ENCODE measurements at regions not wholly inside any gene's neighbourhood (a gene's known extent, or its start where the extent isn't known, plus 50 kb on each side); places are given as distances from the start of the nearest gene placed in this dataset.
"Not testable (repeated sequence)": the region's sequence is repeated elsewhere in the genome, so short reads cannot be mapped to it uniquely, and the experiment has no call there.

GRCh38 chr2:747762-748351 lies 70.7 kb upstream of the TMEM18 start:
- Mint-ChIP-seq H3K4me3 (no peak overlapping the region), H3K27ac (no peak overlapping the region), H3K36me3 (peaks cover 4% of the 10 kb centered on the region)

GRCh38 chr2:746697-747096 lies 69.5 kb upstream of the TMEM18 start:
- no peak overlapping the region for H3K4me3 Mint-ChIP-seq
- H3K4me1 Mint-ChIP-seq, result no peaks in the 10 kb centered on the region
- peaks cover 17% of the 10 kb centered on the region for H3K27me3 Mint-ChIP-seq
- no peak for ATAC-seq (ENCODE audit: low read depth)
- peaks cover 13% of the 10 kb centered on the region for H3K9me3 Mint-ChIP-seq
- H3K27ac Mint-ChIP-seq, result no peak overlapping the region
- DNase-seq (ENCODE audit: low spot score in 2 of 2), result no peak
- H3K36me3 Mint-ChIP-seq, result peaks cover 4% of the 10 kb centered on the region

More at GRCh38 chr2:747762-748351, 70.7 kb upstream of the TMEM18 start:
- ATAC-seq (ENCODE audit: low read depth), result no peak
- DNase-seq (ENCODE audit: low spot score in 2 of 2), result no peak
- H3K9me3 Mint-ChIP-seq, result peaks cover 13% of the 10 kb centered on the region
- peaks cover 19% of the 10 kb centered on the region for H3K27me3 Mint-ChIP-seq
- H3K4me1 Mint-ChIP-seq, result no peaks in the 10 kb centered on the region

DNA sequence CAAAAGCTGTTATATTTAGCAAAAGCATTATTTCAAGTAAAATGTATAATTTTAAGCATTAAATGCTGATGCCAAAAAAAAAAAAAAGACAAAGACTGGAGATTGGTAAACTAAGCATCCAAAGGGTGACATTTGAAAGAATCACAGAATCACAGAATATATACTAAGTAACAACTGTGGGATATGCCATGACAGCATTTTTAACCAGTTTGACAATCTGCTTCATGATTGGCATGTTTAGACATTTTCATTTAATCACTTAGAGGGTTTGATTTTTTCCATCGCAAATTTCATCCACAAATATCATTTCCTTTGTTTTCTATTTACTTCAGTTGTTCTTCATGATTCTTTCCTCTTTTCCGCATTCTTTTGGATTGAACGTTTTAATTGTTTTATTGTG lies 66.9 kb upstream of the TMEM18 start:
- H3K36me3 Mint-ChIP-seq, result peaks cover 4% of the 10 kb centered on the region
- H3K27me3 Mint-ChIP-seq, result peaks cover 16% of the 10 kb centered on the region
- H3K9me3 Mint-ChIP-seq, result peaks cover 13% of the 10 kb centered on the region
- H3K27ac Mint-ChIP-seq, result no peak overlapping the region
- H3K4me1 Mint-ChIP-seq, result peaks cover 12% of the 10 kb centered on the region
- ATAC-seq (ENCODE audit: low read depth), result no peak
- DNase-seq (ENCODE audit: low spot score in 2 of 2), result no peak
- H3K4me3 Mint-ChIP-seq, result no peak overlapping the region

DNA sequence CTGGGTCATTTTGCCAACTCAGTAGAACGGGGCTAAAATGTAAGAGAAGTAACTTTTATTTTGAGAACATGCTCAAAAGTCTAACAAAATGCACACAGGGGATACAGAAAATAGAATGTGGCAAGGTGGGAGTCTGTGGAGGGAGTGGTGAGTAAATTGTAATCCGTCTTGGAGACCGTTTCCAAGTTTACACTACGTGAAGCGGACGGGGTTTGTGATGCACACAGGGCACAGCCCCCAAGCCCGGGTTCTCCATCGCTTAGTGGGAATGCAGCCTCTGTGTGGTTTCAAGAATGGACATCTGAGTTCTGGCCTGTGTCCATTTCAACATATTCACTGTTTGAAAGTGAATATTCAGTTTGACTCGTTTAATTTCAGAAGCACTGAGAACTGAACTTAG lies 65.0 kb upstream of the TMEM18 start:
- Mint-ChIP-seq H3K36me3 (no peaks in the 10 kb centered on the region), H3K4me1 (peaks cover 12% of the 10 kb centered on the region), H3K4me3 (no peak overlapping the region), H3K9me3 (peaks cover 8% of the 10 kb centered on the region), H3K27me3 (peaks cover 11% of the 10 kb centered on the region), H3K27ac (no peak overlapping the region)
- ATAC-seq (ENCODE audit: low read depth), result no peak
- no peak for DNase-seq (ENCODE audit: low spot score in 2 of 2)

- Mint-ChIP-seq H3K27ac (no peak overlapping the region), H3K9me3 (peaks cover 8% of the 10 kb centered on the region), H3K36me3 (no peaks in the 10 kb centered on the region), H3K4me1 (peaks cover 12% of the 10 kb centered on the region), H3K4me3 (no peak overlapping the region), H3K27me3 (peaks cover 6% of the 10 kb centered on the region)
- DNase-seq (ENCODE audit: low spot score in 2 of 2), result no peak
- no peak for ATAC-seq (ENCODE audit: low read depth)
Observed at GRCh38 chr2:741195-741496, 63.9 kb upstream of the TMEM18 start.

GRCh38 chr2:740322-741194 lies 63.4 kb upstream of the TMEM18 start:
- H3K27ac Mint-ChIP-seq; ATAC-seq (ENCODE audit: low read depth); DNase-seq (ENCODE audit: low spot score in 2 of 2); H3K9me3 Mint-ChIP-seq; H3K36me3 Mint-ChIP-seq: not testable (repeated sequence)
- Mint-ChIP-seq H3K4me1 (peaks cover 12% of the 10 kb centered on the region), H3K27me3 (peaks cover 10% of the 10 kb centered on the region), H3K4me3 (peak overlapping the region; percentile 86)

DNA sequence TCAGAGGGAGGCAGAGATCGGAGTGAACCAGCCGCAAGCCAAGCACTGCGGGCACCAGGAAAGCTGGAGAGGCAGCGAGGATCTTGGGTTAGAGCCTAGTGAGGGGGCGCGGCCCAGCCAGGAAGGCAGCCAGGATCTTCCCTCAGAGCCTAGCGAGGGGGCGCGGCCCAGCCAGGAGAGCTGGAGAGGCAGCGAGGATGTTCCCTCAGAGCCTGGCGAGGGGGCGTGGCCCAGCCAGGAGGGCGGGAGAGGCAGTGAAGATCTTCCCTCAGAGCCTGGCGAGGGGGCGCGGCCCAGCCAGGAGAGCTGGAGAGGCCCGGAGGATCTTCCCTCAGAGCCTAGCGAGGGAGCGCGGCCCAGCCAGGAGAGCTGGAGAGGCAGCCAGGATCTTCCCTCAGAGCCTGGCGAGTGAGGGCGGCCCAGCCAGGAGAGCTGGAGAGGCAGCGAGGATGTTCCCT lies 62.7 kb upstream of the TMEM18 start:
- Mint-ChIP-seq H3K4me1 (peaks cover 12% of the 10 kb centered on the region), H3K4me3 (peak overlapping the region; percentile 86), H3K27me3 (peaks cover 10% of the 10 kb centered on the region)
- not testable (repeated sequence) for H3K9me3 Mint-ChIP-seq; H3K36me3 Mint-ChIP-seq; DNase-seq (ENCODE audit: low spot score in 2 of 2); ATAC-seq (ENCODE audit: low read depth); H3K27ac Mint-ChIP-seq

DNA sequence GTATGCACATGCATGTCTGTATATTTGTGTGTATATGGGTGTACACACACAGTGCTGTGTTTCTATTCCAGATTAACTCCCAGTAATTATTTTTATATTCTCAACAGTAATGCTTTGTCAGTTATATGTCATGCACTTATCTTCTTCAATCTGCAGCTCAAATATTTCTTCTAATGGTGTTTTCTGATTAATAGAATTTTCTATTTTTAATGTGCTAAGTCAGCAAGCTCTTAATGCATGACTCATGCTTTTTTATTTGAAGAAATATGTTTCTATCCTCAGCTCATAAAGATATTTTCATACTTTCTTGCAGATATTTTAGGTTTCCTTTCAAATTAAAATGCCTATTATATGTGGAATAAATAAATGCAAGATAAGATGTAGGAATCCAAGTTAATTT lies 59.7 kb upstream of the TMEM18 start:
- Mint-ChIP-seq H3K27me3 (peaks cover 11% of the 10 kb centered on the region), H3K9me3 (no peaks in the 10 kb centered on the region), H3K4me1 (peaks cover 12% of the 10 kb centered on the region), H3K36me3 (no peaks in the 10 kb centered on the region), H3K4me3 (no peak overlapping the region), H3K27ac (no peak overlapping the region)
- ATAC-seq (ENCODE audit: low read depth), result no peak
- no peak for DNase-seq (ENCODE audit: low spot score in 2 of 2)

GRCh38 chr2:735670-736218 lies 58.5 kb upstream of the TMEM18 start:
- Mint-ChIP-seq H3K36me3 (no peaks in the 10 kb centered on the region), H3K27ac (no peak overlapping the region), H3K9me3 (no peaks in the 10 kb centered on the region), H3K4me3 (no peak overlapping the region), H3K4me1 (peaks cover 12% of the 10 kb centered on the region), H3K27me3 (peaks cover 11% of the 10 kb centered on the region)
- ATAC-seq (ENCODE audit: low read depth), result peak; percentile 37
- DNase-seq (ENCODE audit: low spot score in 2 of 2), result no peak

- no peak overlapping the region for H3K27ac Mint-ChIP-seq
- H3K4me3 Mint-ChIP-seq, result no peak overlapping the region
- no peak for DNase-seq (ENCODE audit: low spot score in 2 of 2)
- H3K4me1 Mint-ChIP-seq, result peaks cover 3% of the 10 kb centered on the region
- ATAC-seq (ENCODE audit: low read depth), result no peak
- H3K36me3 Mint-ChIP-seq, result no peaks in the 10 kb centered on the region
- no peaks in the 10 kb centered on the region for H3K9me3 Mint-ChIP-seq
- peaks cover 11% of the 10 kb centered on the region for H3K27me3 Mint-ChIP-seq
Observed at GRCh38 chr2:734496-734895, 57.3 kb upstream of the TMEM18 start.

- ATAC-seq (ENCODE audit: low read depth) (no peak), DNase-seq (ENCODE audit: low spot score in 2 of 2) (no peak)
- H3K4me1 Mint-ChIP-seq, result no peaks in the 10 kb centered on the region
- H3K36me3 Mint-ChIP-seq, result no peaks in the 10 kb centered on the region
- no peaks in the 10 kb centered on the region for H3K9me3 Mint-ChIP-seq
- H3K27ac Mint-ChIP-seq, result no peak overlapping the region
- no peak overlapping the region for H3K4me3 Mint-ChIP-seq
- H3K27me3 Mint-ChIP-seq, result peaks cover 12% of the 10 kb centered on the region
Observed at GRCh38 chr2:733495-733894, 56.3 kb upstream of the TMEM18 start.

GRCh38 chr2:733001-733400 lies 55.8 kb upstream of the TMEM18 start:
- Mint-ChIP-seq H3K27me3 (peaks cover 15% of the 10 kb centered on the region), H3K27ac (no peak overlapping the region), H3K36me3 (no peaks in the 10 kb centered on the region), H3K4me1 (no peaks in the 10 kb centered on the region), H3K9me3 (no peaks in the 10 kb centered on the region), H3K4me3 (no peak overlapping the region)
- no peak for DNase-seq (ENCODE audit: low spot score in 2 of 2)
- no peak for ATAC-seq (ENCODE audit: low read depth)

- Mint-ChIP-seq H3K36me3 (no peaks in the 10 kb centered on the region), H3K4me1 (peaks cover 5% of the 10 kb centered on the region), H3K27me3 (peaks cover 16% of the 10 kb centered on the region), H3K27ac (no peak overlapping the region), H3K9me3 (no peaks in the 10 kb centered on the region), H3K4me3 (no peak overlapping the region)
- DNase-seq (ENCODE audit: low spot score in 2 of 2), result no peak
- ATAC-seq (ENCODE audit: low read depth), result no peak
Observed at GRCh38 chr2:731711-732110, 54.5 kb upstream of the TMEM18 start.

- Mint-ChIP-seq H3K27ac (no peak overlapping the region), H3K9me3 (no peaks in the 10 kb centered on the region), H3K4me1 (peaks cover 7% of the 10 kb centered on the region), H3K27me3 (peaks cover 18% of the 10 kb centered on the region), H3K36me3 (no peaks in the 10 kb centered on the region), H3K4me3 (no peak overlapping the region)
- ATAC-seq (ENCODE audit: low read depth) (no peak), DNase-seq (ENCODE audit: low spot score in 2 of 2) (no peak)
Observed at GRCh38 chr2:729376-729861, 52.2 kb upstream of the TMEM18 start.
